ENCODE measurements at regions not wholly inside any gene's neighbourhood (a gene's known extent, or its start where the extent isn't known, plus 50 kb on each side); places are given as distances from the start of the nearest gene placed in this dataset.
"Not testable (repeated sequence)": the region's sequence is repeated elsewhere in the genome, so short reads cannot be mapped to it uniquely, and the experiment has no call there.

GRCh38 chr18:6569813-6570212, 155.1 kb upstream of the L3MBTL4 start:
- no peaks in the 10 kb centered on the region for H3K4me1 ChIP-seq (ENCODE audit: control insufficient read depth, insufficient read depth, low read length)
- no peaks in the 10 kb centered on the region for H3K27me3 ChIP-seq (ENCODE audit: control insufficient read depth, insufficient read depth, low read length)
- WGBS (ENCODE audit: insufficient coverage, low lambda C conversion rate), result no CpG with 5 or more reads among the region's 2 CpGs
- H3K9me3 ChIP-seq (ENCODE audit: control insufficient read depth, low read depth, low read length), result no peaks in the 10 kb centered on the region
- H3K4me3 ChIP-seq (ENCODE audit: low read length), result no peak overlapping the region
- DNase-seq, result no peak
- H3K27ac ChIP-seq (ENCODE audit: low read length), result no peak overlapping the region
- H3K36me3 ChIP-seq (ENCODE audit: control insufficient read depth, insufficient read depth, low read length), result no peaks in the 10 kb centered on the region

GRCh38 chr18:6570581-6571238, 156.0 kb upstream of the L3MBTL4 start:
- Histone ChIP-seq H3K9me3 (ENCODE audit: control insufficient read depth, low read depth, low read length) (no peaks in the 10 kb centered on the region), H3K4me3 (ENCODE audit: low read length) (no peak overlapping the region), H3K4me1 (ENCODE audit: control insufficient read depth, insufficient read depth, low read length) (no peaks in the 10 kb centered on the region), H3K27ac (ENCODE audit: low read length) (no peak overlapping the region), H3K27me3 (ENCODE audit: control insufficient read depth, insufficient read depth, low read length) (no peaks in the 10 kb centered on the region), H3K36me3 (ENCODE audit: control insufficient read depth, insufficient read depth, low read length) (no peaks in the 10 kb centered on the region)
- DNase-seq, result no peak
- WGBS (ENCODE audit: insufficient coverage, low lambda C conversion rate), result no CpG with 5 or more reads among the region's 4 CpGs

GRCh38 chr18:6571239-6571602, 156.5 kb upstream of the L3MBTL4 start:
- DNase-seq, result no peak
- no peak overlapping the region for H3K27ac ChIP-seq (ENCODE audit: low read length)
- no CpG with 5 or more reads among the region's 3 CpGs for WGBS (ENCODE audit: insufficient coverage, low lambda C conversion rate)
- H3K4me1 ChIP-seq (ENCODE audit: control insufficient read depth, insufficient read depth, low read length), result no peaks in the 10 kb centered on the region
- no peaks in the 10 kb centered on the region for H3K9me3 ChIP-seq (ENCODE audit: control insufficient read depth, low read depth, low read length)
- no peak overlapping the region for H3K4me3 ChIP-seq (ENCODE audit: low read length)
- H3K27me3 ChIP-seq (ENCODE audit: control insufficient read depth, insufficient read depth, low read length), result no peaks in the 10 kb centered on the region
- H3K36me3 ChIP-seq (ENCODE audit: control insufficient read depth, insufficient read depth, low read length), result no peaks in the 10 kb centered on the region

- not testable (repeated sequence) for H3K9me3 ChIP-seq (ENCODE audit: control insufficient read depth, low read depth, low read length); H3K4me1 ChIP-seq (ENCODE audit: control insufficient read depth, insufficient read depth, low read length); H3K27ac ChIP-seq (ENCODE audit: low read length); H3K36me3 ChIP-seq (ENCODE audit: control insufficient read depth, insufficient read depth, low read length); H3K27me3 ChIP-seq (ENCODE audit: control insufficient read depth, insufficient read depth, low read length); H3K4me3 ChIP-seq (ENCODE audit: low read length); DNase-seq
- WGBS (ENCODE audit: insufficient coverage, low lambda C conversion rate), result no CpG with 5 or more reads among the region's 7 CpGs
Observed at GRCh38 chr18:6572192-6572591, 157.3 kb upstream of the ARHGAP28 start.

- H3K27ac ChIP-seq (ENCODE audit: low read length), result no peak overlapping the region
- H3K27me3 ChIP-seq (ENCODE audit: control insufficient read depth, insufficient read depth, low read length), result no peaks in the 10 kb centered on the region
- DNase-seq, result no peak
- no peaks in the 10 kb centered on the region for H3K36me3 ChIP-seq (ENCODE audit: control insufficient read depth, insufficient read depth, low read length)
- H3K4me1 ChIP-seq (ENCODE audit: control insufficient read depth, insufficient read depth, low read length), result no peaks in the 10 kb centered on the region
- H3K9me3 ChIP-seq (ENCODE audit: control insufficient read depth, low read depth, low read length), result no peaks in the 10 kb centered on the region
- H3K4me3 ChIP-seq (ENCODE audit: low read length), result no peak overlapping the region
- WGBS (ENCODE audit: insufficient coverage, low lambda C conversion rate), result 100% methylated on average over 1 of the region's 1 CpG
Observed at GRCh38 chr18:6574631-6575030, 154.9 kb upstream of the ARHGAP28 start.

GRCh38 chr18:6575908-6576307, 153.6 kb upstream of the ARHGAP28 start:
- 51% methylated on average over 3 of the region's 10 CpGs for WGBS (ENCODE audit: insufficient coverage, low lambda C conversion rate)
- Histone ChIP-seq H3K27me3 (ENCODE audit: control insufficient read depth, insufficient read depth, low read length) (no peaks in the 10 kb centered on the region), H3K9me3 (ENCODE audit: control insufficient read depth, low read depth, low read length) (no peaks in the 10 kb centered on the region), H3K4me1 (ENCODE audit: control insufficient read depth, insufficient read depth, low read length) (no peaks in the 10 kb centered on the region), H3K27ac (ENCODE audit: low read length) (no peak overlapping the region), H3K36me3 (ENCODE audit: control insufficient read depth, insufficient read depth, low read length) (no peaks in the 10 kb centered on the region), H3K4me3 (ENCODE audit: low read length) (no peak overlapping the region)
- DNase-seq, result no peak

- Histone ChIP-seq H3K27me3 (ENCODE audit: control insufficient read depth, insufficient read depth, low read length) (no peaks in the 10 kb centered on the region), H3K4me3 (ENCODE audit: low read length) (no peak overlapping the region), H3K27ac (ENCODE audit: low read length) (no peak overlapping the region), H3K36me3 (ENCODE audit: control insufficient read depth, insufficient read depth, low read length) (no peaks in the 10 kb centered on the region), H3K9me3 (ENCODE audit: control insufficient read depth, low read depth, low read length) (no peaks in the 10 kb centered on the region), H3K4me1 (ENCODE audit: control insufficient read depth, insufficient read depth, low read length) (no peaks in the 10 kb centered on the region)
- 90% methylated on average over 2 of the region's 5 CpGs for WGBS (ENCODE audit: insufficient coverage, low lambda C conversion rate)
- DNase-seq, result no peak
Observed at GRCh38 chr18:6576718-6577375, 152.7 kb upstream of the ARHGAP28 start.

- no peak overlapping the region for H3K4me3 ChIP-seq (ENCODE audit: low read length)
- H3K36me3 ChIP-seq (ENCODE audit: control insufficient read depth, insufficient read depth, low read length), result no peaks in the 10 kb centered on the region
- no peak overlapping the region for H3K27ac ChIP-seq (ENCODE audit: low read length)
- H3K4me1 ChIP-seq (ENCODE audit: control insufficient read depth, insufficient read depth, low read length), result no peaks in the 10 kb centered on the region
- no peaks in the 10 kb centered on the region for H3K9me3 ChIP-seq (ENCODE audit: control insufficient read depth, low read depth, low read length)
- DNase-seq, result no peak
- H3K27me3 ChIP-seq (ENCODE audit: control insufficient read depth, insufficient read depth, low read length), result no peaks in the 10 kb centered on the region
- no CpG with 5 or more reads among the region's 2 CpGs for WGBS (ENCODE audit: insufficient coverage, low lambda C conversion rate)
Observed at GRCh38 chr18:6578686-6579085, 150.8 kb upstream of the ARHGAP28 start.

GRCh38 chr18:6579486-6579885, 150.0 kb upstream of the ARHGAP28 start:
- WGBS (ENCODE audit: insufficient coverage, low lambda C conversion rate), result 100% methylated on average over 2 of the region's 5 CpGs
- Histone ChIP-seq H3K36me3 (ENCODE audit: control insufficient read depth, insufficient read depth, low read length) (no peaks in the 10 kb centered on the region), H3K27me3 (ENCODE audit: control insufficient read depth, insufficient read depth, low read length) (no peaks in the 10 kb centered on the region), H3K27ac (ENCODE audit: low read length) (no peak overlapping the region), H3K9me3 (ENCODE audit: control insufficient read depth, low read depth, low read length) (no peaks in the 10 kb centered on the region), H3K4me1 (ENCODE audit: control insufficient read depth, insufficient read depth, low read length) (no peaks in the 10 kb centered on the region), H3K4me3 (ENCODE audit: low read length) (no peak overlapping the region)
- DNase-seq, result no peak

- H3K36me3 ChIP-seq (ENCODE audit: control insufficient read depth, insufficient read depth, low read length), result no peaks in the 10 kb centered on the region
- no peak overlapping the region for H3K27ac ChIP-seq (ENCODE audit: low read length)
- no peaks in the 10 kb centered on the region for H3K27me3 ChIP-seq (ENCODE audit: control insufficient read depth, insufficient read depth, low read length)
- no peak overlapping the region for H3K4me3 ChIP-seq (ENCODE audit: low read length)
- H3K4me1 ChIP-seq (ENCODE audit: control insufficient read depth, insufficient read depth, low read length), result no peaks in the 10 kb centered on the region
- no peaks in the 10 kb centered on the region for H3K9me3 ChIP-seq (ENCODE audit: control insufficient read depth, low read depth, low read length)
- WGBS (ENCODE audit: insufficient coverage, low lambda C conversion rate), result no CpG with 5 or more reads among the region's 1 CpG
- DNase-seq, result no peak
Observed at GRCh38 chr18:6580401-6580800, 149.1 kb upstream of the ARHGAP28 start.

- no peaks in the 10 kb centered on the region for H3K27me3 ChIP-seq (ENCODE audit: control insufficient read depth, insufficient read depth, low read length)
- H3K36me3 ChIP-seq (ENCODE audit: control insufficient read depth, insufficient read depth, low read length), result no peaks in the 10 kb centered on the region
- no peak for DNase-seq
- 80% methylated on average over 1 of the region's 1 CpG for WGBS (ENCODE audit: insufficient coverage, low lambda C conversion rate)
- H3K4me1 ChIP-seq (ENCODE audit: control insufficient read depth, insufficient read depth, low read length), result no peaks in the 10 kb centered on the region
- H3K27ac ChIP-seq (ENCODE audit: low read length), result no peak overlapping the region
- H3K9me3 ChIP-seq (ENCODE audit: control insufficient read depth, low read depth, low read length), result no peaks in the 10 kb centered on the region
- no peak overlapping the region for H3K4me3 ChIP-seq (ENCODE audit: low read length)
Observed at GRCh38 chr18:6589923-6590322, 139.6 kb upstream of the ARHGAP28 start.

All from large intestine (tissue), 3 donors.